HEK293T (cell line): ENCODE measurements at regions not wholly inside any gene's neighbourhood (a gene's known extent, or its start where the extent isn't known, plus 50 kb on each side); places are given as distances from the start of the nearest gene placed in this dataset.

Source experiments
- CTCF ChIA-PET: fragments of 350-600 bp; formaldehyde crosslinking; extraction: SDS; loops from one replicate; lab custom pipeline; 2021; ENCODE audit warnings: antibody characterized with exemption, inconsistent platforms; lab: Yijun Ruan, JAX
- POLR2A ChIA-PET: fragments of 350-600 bp; formaldehyde crosslinking; extraction: SDS; loops from one replicate; lab custom pipeline; 2020; ENCODE audit warnings: antibody characterized with exemption, inconsistent platforms; lab: Yijun Ruan, JAX
- DNase-seq: peaks from one replicate; pipeline ENCODE4 v3.0.0; 2012; ENCODE audit warnings: mixed read lengths; ENCODE audit errors: extremely low spot score
- ARNT ChIP-seq: fragments of 450-650 bp; IDR thresholded peaks from 2 replicates; pipeline ENCODE4 v1.6.1; 2017; ENCODE audit warnings: mild to moderate bottlenecking
- BHLHE40 ChIP-seq: fragments of 450-650 bp; IDR thresholded peaks from 2 replicates; pipeline ENCODE4 v1.6.1; 2016; ENCODE audit warnings: mild to moderate bottlenecking, moderate library complexity, borderline replicate concordance
- CTBP1 ChIP-seq: fragments of 450-650 bp; IDR thresholded peaks from 2 replicates; pipeline ENCODE4 v1.6.1; 2016; ENCODE audit warnings: borderline replicate concordance
- ELF4 ChIP-seq: fragments of 450-650 bp; IDR thresholded peaks from 2 replicates; pipeline ENCODE4 v1.6.1; 2017; ENCODE audit warnings: antibody characterized with exemption
- FOXA1 ChIP-seq: fragments of 450-650 bp; IDR thresholded peaks from 2 replicates; pipeline ENCODE4 v1.6.1; 2016; ENCODE audit warnings: mild to moderate bottlenecking
- FOXK2 ChIP-seq: fragments of 450-650 bp; IDR thresholded peaks from 2 replicates; pipeline ENCODE4 v1.6.1; 2016; ENCODE audit warnings: mild to moderate bottlenecking
- FOXM1 ChIP-seq: fragments of 450-650 bp; IDR thresholded peaks from 2 replicates; pipeline ENCODE4 v1.6.1; 2017; ENCODE audit warnings: mild to moderate bottlenecking, borderline replicate concordance
- HDGF ChIP-seq: fragments of 450-650 bp; IDR thresholded peaks from 2 replicates; pipeline ENCODE4 v1.6.1; 2017; ENCODE audit warnings: antibody characterized with exemption, borderline replicate concordance
- L3MBTL2 ChIP-seq: fragments of 450-650 bp; conservative IDR thresholded peaks from 2 replicates; pipeline ENCODE4 v1.6.1; 2016; ENCODE audit warnings: mild to moderate bottlenecking
- LEF1 ChIP-seq: fragments of 450-650 bp; IDR thresholded peaks from 2 replicates; pipeline ENCODE4 v1.6.1; 2017; ENCODE audit warnings: mild to moderate bottlenecking, borderline replicate concordance
- NFRKB ChIP-seq: fragments of 450-650 bp; IDR thresholded peaks from 2 replicates; pipeline ENCODE4 v1.6.1; 2016; ENCODE audit warnings: mild to moderate bottlenecking, moderate library complexity
- PKNOX1 ChIP-seq: fragments of 450-650 bp; IDR thresholded peaks from 2 replicates; pipeline ENCODE4 v1.6.1; 2016
- SP1 ChIP-seq: fragments of 450-650 bp; IDR thresholded peaks from 2 replicates; pipeline ENCODE4 v1.6.1; 2017
- SUZ12 ChIP-seq: fragments of 450-650 bp; IDR thresholded peaks from 2 replicates; pipeline ENCODE4 v1.6.1; 2016; ENCODE audit warnings: mild to moderate bottlenecking
- TARDBP ChIP-seq: fragments of 450-650 bp; IDR thresholded peaks from 2 replicates; pipeline ENCODE4 v1.6.1; 2016
- ZNF384 ChIP-seq: fragments of 450-650 bp; IDR thresholded peaks from 2 replicates; pipeline ENCODE4 v1.6.1; 2016

DNA sequence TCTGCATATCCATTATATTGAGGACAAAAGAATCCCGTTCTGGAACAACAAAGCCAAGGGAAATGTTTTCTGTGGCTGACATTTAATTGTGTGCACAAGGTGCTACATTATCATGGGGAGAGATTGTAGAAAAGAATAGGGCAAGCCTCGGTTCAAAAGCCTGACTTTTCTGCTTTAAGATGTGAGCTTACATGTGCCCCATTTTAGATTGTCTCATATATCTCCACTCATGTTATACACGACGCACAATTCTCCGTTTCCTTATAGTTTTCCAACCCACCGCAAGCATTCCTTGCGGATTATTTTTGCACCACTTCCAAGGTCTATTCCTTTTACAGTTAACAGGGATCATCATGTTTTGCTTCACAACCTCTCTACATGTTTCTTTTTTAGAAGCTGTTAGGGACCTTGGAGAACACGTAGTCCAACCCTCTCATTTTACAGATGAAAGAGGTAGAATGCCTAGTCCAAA lies 99.6 kb upstream of the MAML3 start:
- CTCF ChIA-PET = interaction anchor here (0.6 to 2.3 kb wide), 15 partner anchors 10 to 648 kb away, joined by 3 to 13 read pairs (median 4); no protein-coding TSS in a partner anchor
- DNase-seq = no peak
- POLR2A ChIA-PET = interaction anchor here (2.3 to 2.6 kb wide), 3 partner anchors 100 to 241 kb away, joined by 9 to 16 read pairs (median 11); partner anchors contain the start of gene MAML3
- no peak for TF ChIP-seq FOXA1

GRCh38 chr4:140252742-140253555 lies 99.0 kb upstream of the MAML3 start:
- CTCF ChIA-PET = interaction anchor here (0.5 to 2.3 kb wide), 25 partner anchors 9 to 647 kb away, joined by 3 to 13 read pairs (median 4); partner anchors contain the start of gene MAML3
- POLR2A ChIA-PET = interaction anchor here (0.6 to 2.6 kb wide), 11 partner anchors 17 to 292 kb away, joined by 3 to 16 read pairs (median 4); partner anchors contain the start of gene MAML3
- DNase-seq = peak; percentile 91
- no peak for TF ChIP-seq SUZ12
- TF ChIP-seq L3MBTL2 = peak; percentile 83
- TF ChIP-seq ARNT = no peak
- TF ChIP-seq ZNF384 = no peak

- DNase-seq = peak; percentile 23
- CTCF ChIA-PET = interaction anchor here (0.5 to 1.4 kb wide), 11 partner anchors 13 to 367 kb away, joined by 3 to 7 read pairs (median 3); partner anchors contain the start of gene MAML3
- POLR2A ChIA-PET = interaction anchor here (0.6 to 2.6 kb wide), 13 partner anchors 17 to 291 kb away, joined by 3 to 16 read pairs (median 3); partner anchors contain the start of gene MAML3
These were observed 98.3 kb upstream of the MAML3 start for GRCh38 chr4:140252141-140252741.

DNA sequence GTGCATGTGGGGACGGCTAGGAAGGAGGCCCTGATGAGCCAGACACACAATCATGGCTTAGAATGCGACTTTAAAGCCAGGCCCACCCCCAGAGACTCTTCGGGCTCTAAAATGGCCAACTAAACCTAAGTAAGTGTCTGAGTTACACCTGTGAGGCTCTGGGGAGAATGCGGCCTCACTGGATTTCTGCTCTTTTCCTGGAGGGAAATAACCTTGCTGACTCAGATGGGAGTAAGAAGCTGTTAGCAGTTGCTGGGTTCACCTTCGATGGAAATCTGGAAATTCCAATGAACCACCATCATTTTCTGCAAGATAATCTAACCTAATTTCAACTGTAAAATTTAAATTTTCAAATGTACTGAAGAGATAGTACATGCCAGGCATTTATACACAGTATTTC lies 97.6 kb upstream of the MAML3 start:
- TF ChIP-seq FOXM1 = no peak
- ChIA-PET CTCF (interaction anchor here (1.0 to 1.4 kb wide), 7 partner anchors 15 to 594 kb away, joined by 3 to 5 read pairs (median 3); partner anchors contain the start of gene MAML3), POLR2A (interaction anchor here (0.6 to 2.6 kb wide), 9 partner anchors 24 to 239 kb away, joined by 3 to 16 read pairs (median 4); partner anchors contain the start of gene MAML3)
- DNase-seq = no peak

More at GRCh38 chr4:140252141-140252741, 98.3 kb upstream of the MAML3 start:
- no peak for TF ChIP-seq ZNF384
- TF ChIP-seq FOXA1 = no peak
- no peak for TF ChIP-seq FOXM1
- TF ChIP-seq CTBP1 = no peak
- no peak for TF ChIP-seq SUZ12
- no peak for TF ChIP-seq SP1
- no peak for TF ChIP-seq HDGF
- TF ChIP-seq NFRKB = no peak
- TF ChIP-seq TARDBP = no peak
- no peak for TF ChIP-seq FOXK2
- TF ChIP-seq LEF1 = no peak

DNA sequence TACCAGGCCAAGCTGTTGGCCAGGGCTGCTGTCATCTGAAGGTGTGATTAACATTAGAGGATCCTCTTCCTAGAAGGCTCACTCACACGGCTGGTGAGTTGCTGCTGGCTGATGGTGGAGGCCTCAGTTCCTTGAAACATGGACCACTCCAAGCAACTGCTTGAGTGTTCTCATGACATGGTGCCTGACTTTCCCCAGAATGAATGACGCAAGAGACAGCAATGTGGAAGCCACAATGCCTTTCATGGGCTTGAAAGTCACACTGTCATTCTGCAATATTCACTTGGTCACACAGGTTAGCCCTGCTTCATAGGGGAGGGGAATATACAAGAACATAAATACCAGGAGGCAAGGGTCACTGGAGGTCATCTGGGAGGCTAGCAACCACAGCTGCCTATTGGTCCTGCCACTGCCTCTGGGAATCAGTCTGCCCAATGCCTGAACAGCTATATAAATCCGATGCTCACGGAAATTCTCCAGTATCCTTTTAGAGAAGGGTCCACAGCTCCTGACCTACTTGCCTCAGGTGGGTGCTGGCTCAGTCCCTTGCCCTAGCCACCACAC lies 97.1 kb upstream of the MAML3 start:
- no peak for DNase-seq
- ChIA-PET CTCF (interaction anchor here (1.1 to 1.4 kb wide), 2 partner anchors 17 to 594 kb away, joined by 3 read pairs; no protein-coding TSS in a partner anchor), POLR2A (interaction anchor here (1.4 to 2.6 kb wide), 2 partner anchors 199 to 238 kb away, joined by 7 to 11 read pairs; no protein-coding TSS in a partner anchor)
- TF ChIP-seq ELF4 = no peak
- no peak for TF ChIP-seq HDGF
- no peak for TF ChIP-seq LEF1
- no peak for TF ChIP-seq FOXK2
- no peak for TF ChIP-seq TARDBP
- TF ChIP-seq SUZ12 = no peak
- no peak for TF ChIP-seq NFRKB
- no peak for TF ChIP-seq L3MBTL2
- TF ChIP-seq SP1 = no peak
- no peak for TF ChIP-seq ARNT
- no peak for TF ChIP-seq FOXM1
- no peak for TF ChIP-seq PKNOX1
- no peak for TF ChIP-seq CTBP1
- TF ChIP-seq FOXA1 = no peak
- no peak for TF ChIP-seq ZNF384
- TF ChIP-seq BHLHE40 = no peak

GRCh38 chr4:140249351-140249750 lies 95.4 kb upstream of the MAML3 start:
- CTCF ChIA-PET = interaction anchor here (0.6 to 1.0 kb wide), 3 partner anchors 12 to 517 kb away, joined by 3 to 6 read pairs (median 4); no protein-coding TSS in a partner anchor
- no peak for TF ChIP-seq FOXM1
- TF ChIP-seq ZNF384 = peak; percentile 94
- DNase-seq = no peak
- POLR2A ChIA-PET = no interaction called here

GRCh38 chr4:140247237-140247636 lies 93.3 kb upstream of the MAML3 start:
- CTCF ChIA-PET = interaction anchor here (0.7 kb wide), 1 partner anchor 13 kb away, joined by 3 read pairs; no protein-coding TSS in a partner anchor
- no peak for DNase-seq
- TF ChIP-seq L3MBTL2 = no peak
- TF ChIP-seq TARDBP = no peak
- no peak for TF ChIP-seq FOXM1
- TF ChIP-seq CTBP1 = no peak
- TF ChIP-seq HDGF = no peak
- no peak for TF ChIP-seq ELF4
- TF ChIP-seq NFRKB = no peak
- no peak for TF ChIP-seq SUZ12
- TF ChIP-seq ARNT = no peak
- no peak for TF ChIP-seq PKNOX1
- no peak for TF ChIP-seq SP1
- TF ChIP-seq FOXK2 = no peak
- TF ChIP-seq FOXA1 = no peak
- no peak for TF ChIP-seq ZNF384
- no peak for TF ChIP-seq LEF1
- POLR2A ChIA-PET = interaction anchor here (1.5 kb wide), 1 partner anchor 97 kb away, joined by 5 read pairs; no protein-coding TSS in a partner anchor
